ENCODE measurements at regions not wholly inside any gene's neighbourhood (a gene's known extent, or its start where the extent isn't known, plus 50 kb on each side); places are given as distances from the start of the nearest gene placed in this dataset.
"Not testable (repeated sequence)": the region's sequence is repeated elsewhere in the genome, so short reads cannot be mapped to it uniquely, and the experiment has no call there.

DNA sequence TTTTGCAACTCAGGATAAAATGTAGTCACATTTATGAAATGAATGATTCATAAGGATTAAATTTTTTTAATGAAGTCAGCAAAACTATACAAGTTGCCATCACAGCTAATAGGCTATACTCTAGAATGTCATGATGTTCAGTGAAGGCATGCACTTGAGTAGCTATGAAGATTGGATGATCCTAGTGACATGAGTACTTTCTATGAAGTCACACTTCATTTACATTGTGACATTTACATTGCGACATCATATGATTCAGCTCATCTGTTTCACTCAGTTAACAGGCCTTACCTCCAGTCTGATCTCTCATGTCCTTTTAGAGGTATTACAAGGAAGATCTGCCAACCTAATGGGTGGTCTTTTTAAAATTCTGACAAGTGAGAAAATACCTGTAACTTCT lies 82.7 kb upstream of the FGF13 start:
- DNase-seq, result no peak
- no peaks in the 10 kb centered on the region for H3K4me1 ChIP-seq
- no peaks in the 10 kb centered on the region for H3K27me3 ChIP-seq
- H3K4me3 ChIP-seq (ENCODE audit: low read depth, low read length), result no peak overlapping the region
- no peaks in the 10 kb centered on the region for H3K36me3 ChIP-seq
- H3K9me3 ChIP-seq, result no peaks in the 10 kb centered on the region
- TF ChIP-seq, protein P1, sequence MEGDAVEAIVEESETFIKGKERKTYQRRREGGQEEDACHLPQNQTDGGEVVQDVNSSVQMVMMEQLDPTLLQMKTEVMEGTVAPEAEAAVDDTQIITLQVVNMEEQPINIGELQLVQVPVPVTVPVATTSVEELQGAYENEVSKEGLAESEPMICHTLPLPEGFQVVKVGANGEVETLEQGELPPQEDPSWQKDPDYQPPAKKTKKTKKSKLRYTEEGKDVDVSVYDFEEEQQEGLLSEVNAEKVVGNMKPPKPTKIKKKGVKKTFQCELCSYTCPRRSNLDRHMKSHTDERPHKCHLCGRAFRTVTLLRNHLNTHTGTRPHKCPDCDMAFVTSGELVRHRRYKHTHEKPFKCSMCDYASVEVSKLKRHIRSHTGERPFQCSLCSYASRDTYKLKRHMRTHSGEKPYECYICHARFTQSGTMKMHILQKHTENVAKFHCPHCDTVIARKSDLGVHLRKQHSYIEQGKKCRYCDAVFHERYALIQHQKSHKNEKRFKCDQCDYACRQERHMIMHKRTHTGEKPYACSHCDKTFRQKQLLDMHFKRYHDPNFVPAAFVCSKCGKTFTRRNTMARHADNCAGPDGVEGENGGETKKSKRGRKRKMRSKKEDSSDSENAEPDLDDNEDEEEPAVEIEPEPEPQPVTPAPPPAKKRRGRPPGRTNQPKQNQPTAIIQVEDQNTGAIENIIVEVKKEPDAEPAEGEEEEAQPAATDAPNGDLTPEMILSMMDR (IDR thresholded peaks at IDR 0.05; ENCODE audit: low read depth, low read length), result no peak

DNA sequence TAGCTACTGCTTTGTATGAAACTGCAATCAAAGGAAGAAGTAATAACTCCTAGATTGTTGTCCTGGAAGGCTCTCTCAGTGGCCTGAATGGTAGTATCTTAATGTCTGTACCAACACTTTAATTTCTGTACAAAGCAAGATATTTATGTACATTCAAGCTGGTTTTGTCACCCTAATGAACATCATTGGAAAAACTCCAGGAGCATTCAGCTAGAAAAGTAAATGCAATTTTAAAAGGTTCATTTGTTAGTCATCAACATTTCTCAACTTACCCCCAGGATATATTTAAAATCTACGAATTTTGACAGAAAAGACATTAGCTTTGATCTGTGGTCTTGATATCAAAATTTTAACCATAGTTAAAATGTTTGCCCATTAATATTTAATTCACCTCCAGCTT lies 80.0 kb upstream of the FGF13 start:
- TF ChIP-seq, protein P1 (IDR thresholded peaks at IDR 0.05; ENCODE audit: low read depth, low read length), result no peak
- Histone ChIP-seq H3K36me3 (no peaks in the 10 kb centered on the region), H3K9me3 (no peaks in the 10 kb centered on the region), H3K27me3 (no peaks in the 10 kb centered on the region), H3K4me3 (ENCODE audit: low read depth, low read length) (no peak overlapping the region), H3K4me1 (no peaks in the 10 kb centered on the region)
- no peak for DNase-seq

DNA sequence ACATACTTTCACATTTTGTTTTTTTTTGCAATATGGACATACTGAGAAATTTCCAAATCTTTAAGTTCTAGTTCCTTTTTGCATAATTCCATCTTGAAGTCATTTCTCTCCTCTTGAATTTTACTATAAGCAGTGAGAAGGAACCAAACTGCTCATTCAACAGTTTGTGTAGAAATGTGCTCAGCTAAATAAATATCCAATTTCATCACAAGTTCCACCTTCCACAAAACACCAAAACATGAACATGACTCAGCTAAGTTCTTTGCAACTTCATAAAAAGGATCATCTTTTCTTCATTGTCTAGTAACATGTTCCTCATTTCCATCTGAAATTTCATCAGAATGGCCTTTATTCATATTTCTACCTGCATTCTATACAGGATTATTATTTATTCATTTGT lies 77.3 kb upstream of the FGF13 start:
- TF ChIP-seq, protein P1 (IDR thresholded peaks at IDR 0.05; ENCODE audit: low read depth, low read length), result no peak
- H3K4me1 ChIP-seq, result no peaks in the 10 kb centered on the region
- H3K36me3 ChIP-seq, result no peaks in the 10 kb centered on the region
- H3K27me3 ChIP-seq, result no peaks in the 10 kb centered on the region
- no peak overlapping the region for H3K4me3 ChIP-seq (ENCODE audit: low read depth, low read length)
- no peak for DNase-seq
- no peaks in the 10 kb centered on the region for H3K9me3 ChIP-seq

DNA sequence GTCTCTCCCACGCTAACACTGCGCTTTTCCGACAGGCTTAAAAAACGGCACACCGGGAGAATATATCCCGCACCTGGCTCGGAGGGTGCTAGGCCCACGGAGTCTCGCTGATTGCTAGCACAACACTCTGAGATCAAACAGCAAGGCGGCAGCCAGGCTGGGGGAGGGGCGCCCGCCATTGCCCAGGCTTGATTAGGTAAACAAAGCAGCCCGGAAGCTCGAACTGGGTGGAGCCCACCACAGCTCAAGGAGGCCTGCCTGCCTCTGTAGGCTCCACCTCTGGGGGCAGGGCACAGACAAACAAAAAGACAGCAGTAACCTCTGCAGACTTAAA lies 67.0 kb upstream of the FGF13 start:
- DNase-seq; H3K9me3 ChIP-seq; H3K4me3 ChIP-seq (ENCODE audit: low read depth, low read length); H3K27me3 ChIP-seq; H3K36me3 ChIP-seq; H3K4me1 ChIP-seq: not testable (repeated sequence)

DNA sequence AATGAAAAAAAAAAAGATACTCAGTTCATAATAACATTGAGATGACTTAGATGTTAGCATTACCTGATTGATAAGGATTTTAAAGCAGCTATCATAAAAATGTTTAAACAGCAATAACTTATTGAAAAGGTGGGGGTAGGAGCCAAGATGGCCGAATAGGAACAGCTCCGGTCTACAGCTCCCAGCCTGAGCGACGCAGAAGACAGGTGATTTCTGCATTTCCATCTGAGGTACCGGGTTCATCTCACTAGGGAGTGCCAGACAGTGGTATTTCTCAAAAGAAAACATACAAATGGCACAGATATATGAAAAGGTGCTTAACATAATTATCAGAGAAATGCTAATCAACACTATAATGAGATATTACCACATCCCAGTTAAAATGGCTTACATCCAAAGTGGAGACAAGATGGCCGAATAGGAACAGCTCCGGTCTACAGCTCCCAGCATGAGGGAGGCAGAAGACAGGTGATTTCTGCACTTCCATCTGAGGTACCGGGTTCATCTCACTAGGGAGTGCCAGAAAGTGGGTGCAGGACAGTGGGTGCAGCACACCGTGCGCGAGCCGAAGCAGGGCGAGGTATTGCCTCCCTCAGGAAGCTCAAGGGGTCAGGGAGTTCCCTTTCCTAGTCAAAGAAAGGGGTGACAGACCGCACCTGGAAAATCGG lies 66.5 kb upstream of the FGF13 start:
- not testable (repeated sequence) for H3K4me3 ChIP-seq (ENCODE audit: low read depth, low read length); H3K36me3 ChIP-seq; H3K4me1 ChIP-seq; H3K9me3 ChIP-seq; DNase-seq; H3K27me3 ChIP-seq

DNA sequence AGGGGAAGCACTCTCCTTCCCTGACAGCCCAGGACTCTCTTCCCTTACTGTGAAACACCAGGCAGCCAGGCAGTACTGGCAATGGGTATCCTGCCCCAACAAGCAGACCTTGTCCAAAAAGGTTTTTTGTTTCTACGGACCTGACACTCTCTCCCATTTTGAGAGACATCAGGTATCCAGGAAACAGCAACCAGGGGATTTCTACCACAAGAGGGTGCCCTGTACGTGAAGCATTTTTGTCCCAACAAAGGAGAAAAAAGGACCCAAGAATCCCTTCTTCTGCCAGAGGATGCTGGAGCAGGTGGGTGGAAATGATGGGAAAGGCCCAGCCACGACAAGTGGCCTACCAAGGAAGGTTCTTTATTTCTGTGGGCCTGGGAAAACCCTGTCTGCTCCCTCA lies 65.7 kb upstream of the FGF13 start:
- H3K9me3 ChIP-seq, result no peaks in the 10 kb centered on the region
- no peaks in the 10 kb centered on the region for H3K4me1 ChIP-seq
- TF ChIP-seq, protein P1 (IDR thresholded peaks at IDR 0.05; ENCODE audit: low read depth, low read length), result no peak
- no peak for DNase-seq
- H3K4me3 ChIP-seq (ENCODE audit: low read depth, low read length), result no peak overlapping the region
- no peaks in the 10 kb centered on the region for H3K36me3 ChIP-seq
- no peaks in the 10 kb centered on the region for H3K27me3 ChIP-seq

DNA sequence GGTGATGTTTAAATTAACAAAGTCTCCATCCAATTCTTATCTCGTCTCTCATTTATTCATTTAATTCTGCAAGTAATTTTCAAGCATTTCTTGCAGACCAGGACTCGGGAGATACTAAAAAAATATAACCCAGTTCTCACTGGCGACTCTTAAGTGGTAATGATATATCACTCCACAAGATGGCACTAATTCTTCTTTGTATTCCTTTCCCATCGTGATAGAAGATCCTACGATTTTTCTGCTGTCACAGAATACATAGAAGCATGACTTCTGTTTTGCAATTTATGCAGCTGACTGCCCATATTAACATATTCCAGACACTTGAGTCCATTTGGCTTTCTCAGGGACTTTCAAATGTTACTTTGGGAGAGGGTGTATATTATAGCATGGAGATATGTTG lies 64.0 kb upstream of the FGF13 start:
- no peak for DNase-seq
- no peaks in the 10 kb centered on the region for H3K4me1 ChIP-seq
- no peak overlapping the region for H3K4me3 ChIP-seq (ENCODE audit: low read depth, low read length)
- TF ChIP-seq, protein P1 (IDR thresholded peaks at IDR 0.05; ENCODE audit: low read depth, low read length), result 0 out of 2 replicates have a peak, but pooled peaks have one; percentile 19
- H3K27me3 ChIP-seq, result no peaks in the 10 kb centered on the region
- H3K36me3 ChIP-seq, result no peaks in the 10 kb centered on the region
- no peaks in the 10 kb centered on the region for H3K9me3 ChIP-seq

Measured in BE2C (cell line).